Stimulated activated CD8-positive, alpha-beta memory T cell treated with anti-CD3 and anti-CD28 coated beads, Interleukin-4, amount 100 ng/mL, for 1 hour (primary cell): ENCODE measurements at regions not wholly inside any gene's neighbourhood (a gene's known extent, or its start where the extent isn't known, plus 50 kb on each side); places are given as distances from the start of the nearest gene placed in this dataset.

Experiments used
- DNase-seq, 2 donors: peaks; one replicate each; pipeline ENCODE4 v3.0.0-alpha.2; 2020; ENCODE audit warnings: low read depth in 2 of 2, low spot score in 1 of 2

- no peak for DNase-seq
Measured at GRCh38 chr3:106255870-106256248, 387.0 kb upstream of the CBLB start.

DNA sequence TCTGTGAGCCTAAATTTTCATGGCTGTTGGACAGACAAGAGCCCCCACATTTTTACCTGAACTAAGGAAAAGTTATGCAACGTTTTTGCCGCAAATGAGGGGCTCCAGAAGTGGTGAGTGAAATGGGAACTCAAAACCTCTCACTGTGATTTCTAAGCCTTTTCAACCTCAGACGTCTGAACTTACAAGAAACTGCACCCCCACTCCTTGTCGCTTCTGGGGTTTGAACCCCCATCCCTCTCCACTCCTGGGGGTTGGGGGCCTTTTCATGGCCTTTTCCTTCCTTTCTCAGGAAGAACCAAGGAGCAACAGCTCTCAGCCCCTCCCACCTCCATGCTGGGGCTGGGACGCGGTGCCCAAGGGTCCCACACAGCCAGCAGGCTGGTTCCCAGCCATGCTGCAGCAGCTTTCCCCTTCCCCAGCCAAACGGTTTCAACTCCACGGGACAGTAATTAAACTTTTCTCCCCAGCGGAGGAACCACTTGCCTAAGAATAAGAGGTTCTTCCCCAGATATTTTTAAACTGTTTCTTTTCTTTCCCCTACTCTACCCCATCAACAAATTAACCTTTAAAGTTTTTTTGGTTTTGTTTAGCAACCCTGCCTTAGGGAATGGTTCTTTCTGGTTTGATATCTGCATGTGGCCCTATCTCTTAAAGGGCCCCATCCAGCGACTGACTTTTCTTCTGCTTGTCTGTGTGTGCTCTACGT, 387.6 kb upstream of the CBLB start:
- DNase-seq: no peak

DNA sequence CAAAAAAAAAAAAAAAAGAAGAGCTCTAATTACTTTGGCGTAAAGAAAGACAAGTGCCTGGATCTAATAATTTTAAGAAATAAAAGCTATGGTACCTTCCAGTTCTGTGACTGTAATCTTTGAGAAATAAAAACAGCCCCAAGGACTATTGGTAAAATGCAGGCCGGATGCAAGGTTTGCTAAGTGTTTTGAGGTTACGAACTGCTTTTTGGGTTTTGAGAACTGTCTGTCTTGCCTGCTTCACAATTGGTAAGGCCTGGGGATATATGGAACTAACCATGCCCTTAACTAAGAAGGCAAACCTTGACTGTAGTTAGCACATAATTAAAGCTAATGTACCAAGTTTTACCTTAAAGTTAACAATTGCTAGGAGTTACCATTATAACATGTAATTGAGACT, 388.4 kb upstream of the CBLB start:
- DNase-seq: no peak

GRCh38 chr3:106261396-106261795, 392.6 kb upstream of the CBLB start:
- no peak for DNase-seq

DNA sequence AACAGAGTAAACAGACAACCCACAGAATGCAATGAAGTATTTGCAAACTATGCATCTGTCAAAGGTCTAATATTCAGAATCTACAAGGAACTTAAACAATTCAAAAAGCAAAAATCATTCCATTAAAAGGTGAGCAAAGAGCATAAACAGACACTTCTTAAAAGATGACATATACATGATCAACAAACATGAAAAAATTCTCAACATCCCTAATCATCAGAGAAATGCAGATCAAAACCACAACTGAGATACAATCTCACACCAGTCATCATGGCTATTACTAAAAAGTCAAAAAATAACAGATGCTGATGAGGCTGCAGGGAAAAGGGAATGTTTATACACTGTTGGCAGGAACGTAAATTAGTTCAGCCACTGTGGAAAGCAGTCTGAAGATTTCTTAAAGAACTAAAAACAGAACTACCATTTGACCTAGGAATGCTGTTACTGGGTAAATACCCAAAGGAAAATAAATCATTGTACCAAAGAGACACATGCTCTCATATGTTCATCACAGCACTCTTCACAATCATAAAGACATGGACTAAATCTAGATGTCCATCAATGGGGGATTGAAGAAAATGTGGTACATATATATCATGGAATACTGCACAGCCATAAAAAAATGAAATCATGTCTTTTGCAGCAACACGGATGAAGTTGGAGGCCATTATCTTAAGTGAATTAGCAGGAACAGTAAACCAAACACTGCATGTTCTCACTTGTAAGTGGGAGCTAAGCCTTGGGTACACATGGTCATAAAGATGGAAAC, 393.3 kb upstream of the CBLB start:
- DNase-seq: no peak

GRCh38 chr3:106263011-106263410, 394.2 kb upstream of the CBLB start:
- DNase-seq: no peak

- no peak for DNase-seq
Measured at GRCh38 chr3:106263546-106263945, 394.7 kb upstream of the CBLB start.

- no peak for DNase-seq
Measured at GRCh38 chr3:106265704-106266103, 396.9 kb upstream of the CBLB start.

DNA sequence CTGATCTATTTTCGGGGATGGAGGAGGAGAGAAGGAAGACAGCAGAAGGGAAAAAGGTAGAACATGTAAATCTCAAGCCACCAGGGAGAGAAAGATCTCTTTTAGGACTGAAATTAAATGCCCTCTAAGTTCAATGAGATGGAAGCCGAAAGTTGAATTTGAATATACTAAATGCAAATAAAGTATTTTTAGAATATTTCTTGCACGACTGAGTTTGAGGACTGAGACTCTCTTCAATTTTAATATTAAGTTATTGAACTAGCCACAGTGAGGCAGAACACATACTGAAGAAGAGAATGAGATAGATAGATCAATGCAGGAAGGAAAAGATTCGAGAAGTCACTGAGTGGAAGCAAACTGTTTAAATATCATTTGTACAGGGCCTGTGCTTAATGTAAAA, 399.9 kb upstream of the CBLB start:
- no peak for DNase-seq

DNA sequence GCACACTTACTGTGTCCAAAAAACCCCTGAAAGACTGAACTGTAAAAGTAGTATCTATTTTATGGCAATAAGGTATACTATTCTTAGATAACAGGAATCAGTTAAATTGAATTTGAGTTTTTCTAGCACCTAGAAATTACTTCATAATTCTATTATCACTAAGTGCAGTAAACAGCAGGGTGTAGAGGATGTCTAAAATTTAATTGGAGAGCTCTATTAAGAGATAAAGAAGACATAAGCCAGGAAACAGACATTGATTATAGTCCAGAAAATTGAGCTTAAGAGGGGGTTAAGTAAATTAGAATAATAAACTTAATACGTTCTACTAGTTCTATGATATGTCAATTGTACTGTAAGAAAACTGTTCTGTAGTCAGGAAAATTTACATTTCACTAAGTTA, 403.5 kb upstream of the CBLB start:
- DNase-seq: no peak

DNA sequence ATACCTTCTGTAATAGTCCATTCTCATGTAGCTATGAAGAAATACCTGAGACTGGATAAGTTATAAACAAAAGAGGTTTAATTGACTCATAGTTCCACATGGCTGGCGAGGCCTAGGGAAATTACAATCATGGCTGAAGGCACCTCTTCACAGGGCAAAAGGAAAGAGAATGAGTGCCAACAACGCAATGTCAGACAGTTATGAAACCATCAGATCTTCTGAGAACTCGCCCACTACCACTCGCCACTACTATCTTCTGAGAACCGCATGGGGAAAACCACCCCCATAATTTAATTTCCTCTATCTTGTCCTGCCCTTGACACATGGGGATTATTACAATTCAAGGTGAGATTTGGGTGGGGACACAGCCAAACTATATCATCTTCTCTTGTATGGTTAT, 406.8 kb upstream of the CBLB start:
- no peak for DNase-seq

DNA sequence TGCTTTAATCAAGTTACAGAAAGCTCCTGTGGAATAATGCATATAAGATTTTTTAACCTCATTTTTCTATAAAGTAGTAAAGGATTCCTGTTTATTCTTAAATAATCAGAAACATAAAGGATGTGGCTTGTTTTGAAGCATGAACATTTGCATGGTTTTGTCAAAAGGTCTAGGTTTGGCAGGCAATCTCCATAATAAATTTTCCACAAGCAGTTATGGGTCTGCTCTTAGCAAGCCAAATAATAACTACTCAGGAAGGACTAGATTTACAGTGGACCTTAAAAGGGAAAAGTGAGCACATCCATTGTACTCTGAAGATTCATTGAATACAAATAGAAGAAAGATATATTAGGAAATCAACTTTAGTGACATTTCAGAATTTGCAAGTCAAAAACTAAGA, 407.3 kb upstream of the CBLB start:
- DNase-seq: no peak

- DNase-seq: no peak
Measured at GRCh38 chr3:106276755-106277612, 408.2 kb upstream of the CBLB start.

DNA sequence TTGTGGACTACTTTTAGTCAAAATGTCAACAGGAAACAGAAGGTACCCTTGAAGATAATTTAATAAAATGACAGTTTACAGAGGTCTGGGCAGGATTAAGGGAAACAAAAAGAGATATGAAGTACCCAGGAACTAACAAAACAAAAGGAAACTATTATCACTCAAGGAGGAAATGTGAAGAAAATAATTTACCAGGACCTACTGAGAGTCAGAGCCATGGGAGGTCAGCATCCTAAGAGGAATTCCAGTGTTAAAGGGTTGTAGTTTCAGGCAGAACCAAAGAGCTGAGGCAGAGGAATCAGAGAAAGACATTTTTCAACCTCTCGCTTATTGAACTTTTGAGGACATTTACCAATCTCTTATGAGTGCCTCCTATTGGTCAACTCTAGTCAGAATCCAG, 408.9 kb upstream of the CBLB start:
- no peak for DNase-seq

DNA sequence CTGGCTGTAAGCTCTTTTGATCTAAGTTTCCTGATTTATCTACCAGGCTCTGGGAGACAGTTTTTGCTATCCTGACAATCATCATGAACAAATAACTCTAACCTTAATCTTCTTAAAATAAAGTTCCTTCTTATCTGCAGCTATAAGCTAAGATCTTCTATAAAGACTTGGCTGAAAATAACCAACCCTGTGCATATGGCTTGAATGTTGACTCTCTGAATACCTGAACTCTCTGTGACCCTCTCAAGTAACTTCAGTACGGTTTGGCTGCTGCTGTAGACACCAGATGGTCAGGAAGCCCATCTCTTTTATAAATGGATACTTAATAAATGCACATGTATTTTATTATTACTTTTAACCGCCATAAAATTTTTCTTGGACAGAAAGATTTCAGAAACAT, 412.4 kb upstream of the CBLB start:
- no peak for DNase-seq

DNA sequence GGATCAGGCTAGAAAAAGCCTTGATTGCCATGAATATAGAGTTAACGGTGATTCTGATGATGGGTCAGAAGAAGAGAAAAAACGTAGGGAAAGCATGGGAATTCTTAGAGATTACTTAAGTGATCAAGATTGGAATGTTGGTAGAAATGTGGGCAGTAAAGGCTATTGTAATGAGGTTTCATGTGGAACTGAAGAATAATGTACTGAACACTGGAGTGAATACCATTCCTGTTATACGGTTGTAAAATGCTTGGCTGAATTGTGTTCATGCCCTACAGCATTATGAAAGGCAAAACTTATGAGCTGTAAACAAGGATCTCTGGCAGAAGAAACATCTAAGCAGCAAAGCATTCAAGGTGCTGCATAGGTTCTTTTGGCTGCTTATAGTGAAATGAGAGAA, 414.1 kb upstream of the CBLB start:
- no peak for DNase-seq

DNA sequence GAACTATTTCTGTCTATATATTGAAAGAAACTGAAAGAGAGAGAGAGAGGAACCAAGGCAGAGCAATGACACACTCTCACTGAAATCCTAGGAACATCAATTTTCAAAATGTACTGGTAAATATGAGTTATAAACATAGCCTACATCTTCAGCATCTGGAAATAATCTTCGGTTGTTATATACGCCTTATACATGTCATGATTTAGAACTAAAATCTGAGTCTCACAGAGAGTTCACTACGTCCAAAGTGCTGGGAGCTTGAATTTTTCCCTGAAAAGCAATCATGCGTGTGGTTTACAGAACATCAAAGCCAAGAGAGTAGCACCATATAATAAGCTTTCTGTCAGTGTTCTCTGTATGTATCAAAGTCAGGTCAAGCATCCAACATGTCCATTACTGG, 420.0 kb upstream of the CBLB start:
- no peak for DNase-seq

DNA sequence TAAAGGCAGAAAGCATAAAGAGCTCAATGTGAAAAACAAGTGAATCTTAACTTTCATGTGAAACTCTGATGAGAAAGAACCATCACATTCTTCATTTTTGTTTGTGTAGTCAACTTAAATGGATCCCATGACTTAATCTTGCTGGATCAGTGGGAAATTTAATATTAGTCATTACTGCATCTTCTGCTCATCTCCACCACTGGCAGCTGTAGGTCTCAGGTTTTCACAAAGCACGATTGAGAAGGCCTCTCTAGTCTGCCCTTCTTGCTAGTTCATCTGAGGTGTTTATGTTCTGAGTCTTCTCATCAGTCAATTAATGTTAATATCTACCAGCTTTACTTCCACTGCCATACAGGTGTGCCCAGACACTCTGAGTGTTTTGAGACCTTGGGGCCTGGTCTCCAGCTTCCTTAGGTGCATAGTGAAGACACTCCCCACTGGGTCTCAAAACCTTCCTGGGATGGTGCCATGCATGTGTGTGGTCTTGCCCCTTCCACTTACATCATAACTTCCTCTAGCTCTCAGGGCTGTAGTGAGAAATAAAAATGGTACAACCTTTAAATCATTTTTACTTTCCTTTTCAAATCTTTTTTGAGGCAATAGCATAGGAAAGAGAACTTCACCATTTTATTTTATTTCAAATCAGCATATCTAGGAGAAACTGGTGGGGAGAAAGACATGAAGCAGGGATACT, 421.6 kb upstream of the CBLB start:
- no peak for DNase-seq

GRCh38 chr3:106293161-106293560, 424.3 kb upstream of the CBLB start:
- DNase-seq: no peak

GRCh38 chr3:106294121-106294520, 425.3 kb upstream of the CBLB start:
- DNase-seq: no peak

- no peak for DNase-seq
Measured at GRCh38 chr3:106296062-106296461, 427.2 kb upstream of the CBLB start.
